ENCODE measurements at regions not wholly inside any gene's neighbourhood (a gene's known extent, or its start where the extent isn't known, plus 50 kb on each side); places are given as distances from the start of the nearest gene placed in this dataset.

GRCh38 chr3:94256888-94257813 lies 194.3 kb downstream of the NSUN3 start:
- no peak for TF ChIP-seq EZH2 (IDR thresholded peaks at IDR 0.05; ENCODE audit: borderline replicate concordance, low read length)
- TF ChIP-seq, protein P1, sequence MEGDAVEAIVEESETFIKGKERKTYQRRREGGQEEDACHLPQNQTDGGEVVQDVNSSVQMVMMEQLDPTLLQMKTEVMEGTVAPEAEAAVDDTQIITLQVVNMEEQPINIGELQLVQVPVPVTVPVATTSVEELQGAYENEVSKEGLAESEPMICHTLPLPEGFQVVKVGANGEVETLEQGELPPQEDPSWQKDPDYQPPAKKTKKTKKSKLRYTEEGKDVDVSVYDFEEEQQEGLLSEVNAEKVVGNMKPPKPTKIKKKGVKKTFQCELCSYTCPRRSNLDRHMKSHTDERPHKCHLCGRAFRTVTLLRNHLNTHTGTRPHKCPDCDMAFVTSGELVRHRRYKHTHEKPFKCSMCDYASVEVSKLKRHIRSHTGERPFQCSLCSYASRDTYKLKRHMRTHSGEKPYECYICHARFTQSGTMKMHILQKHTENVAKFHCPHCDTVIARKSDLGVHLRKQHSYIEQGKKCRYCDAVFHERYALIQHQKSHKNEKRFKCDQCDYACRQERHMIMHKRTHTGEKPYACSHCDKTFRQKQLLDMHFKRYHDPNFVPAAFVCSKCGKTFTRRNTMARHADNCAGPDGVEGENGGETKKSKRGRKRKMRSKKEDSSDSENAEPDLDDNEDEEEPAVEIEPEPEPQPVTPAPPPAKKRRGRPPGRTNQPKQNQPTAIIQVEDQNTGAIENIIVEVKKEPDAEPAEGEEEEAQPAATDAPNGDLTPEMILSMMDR (conservative IDR thresholded peaks at IDR 0.05 in 1 of 2, IDR thresholded peaks at IDR 0.05 in 1 of 2; ENCODE audit: extremely low read depth in 1 of 2, insufficient read depth in 1 of 2, low read depth in 1 of 2, low read length in 2 of 2), result no peak

Measured in mammary epithelial cell (primary cell).